HG03095 (cell line): ENCODE measurements at regions not wholly inside any gene's neighbourhood (a gene's known extent, or its start where the extent isn't known, plus 50 kb on each side); places are given as distances from the start of the nearest gene placed in this dataset.

Experiments
- ATAC-seq: cut with Tn5 transposase; IDR thresholded peaks from one replicate; pipeline ENCODE4 v1.9.1; 2021; ENCODE audit warnings: moderate library complexity; ENCODE audit not compliant: unreplicated experiment

GRCh38 chr1:117798550-117798949 lies 130.9 kb downstream of the GDAP2 start:
- no peak for ATAC-seq

GRCh38 chr1:117802531-117803257 lies 126.7 kb downstream of the GDAP2 start:
- no peak for ATAC-seq

- no peak for ATAC-seq
Measured at GRCh38 chr1:117803318-117803717, 126.1 kb downstream of the GDAP2 start.

GRCh38 chr1:117809764-117810163 lies 119.7 kb downstream of the GDAP2 start:
- no peak for ATAC-seq

GRCh38 chr1:117810553-117810952 lies 118.9 kb downstream of the GDAP2 start:
- ATAC-seq: no peak

GRCh38 chr1:117812869-117813511 lies 116.4 kb downstream of the GDAP2 start:
- ATAC-seq: no peak
